Right renal pelvis (tissue), 4 donors: ENCODE measurements at regions not wholly inside any gene's neighbourhood (a gene's known extent, or its start where the extent isn't known, plus 50 kb on each side); places are given as distances from the start of the nearest gene placed in this dataset.

Experiments used
- DNase-seq, 4 donors: peaks; one replicate each; pipeline ENCODE4 v3.0.0-alpha.2; 2013; ENCODE audit warnings: low read depth in 4 of 4, low spot score in 3 of 4, missing footprints in 1 of 4

GRCh38 chr12:19044430-19044829 is 85.1 kb upstream of the PLEKHA5 start:
- no peak for DNase-seq

GRCh38 chr12:19044891-19045290 is 84.6 kb upstream of the PLEKHA5 start:
- DNase-seq, result no peak

- DNase-seq, result no peak
These were observed 84.1 kb upstream of the PLEKHA5 start for GRCh38 chr12:19045426-19045825.

GRCh38 chr12:19048943-19049342 is 80.6 kb upstream of the PLEKHA5 start:
- no peak for DNase-seq

GRCh38 chr12:19052689-19053088 is 76.8 kb upstream of the PLEKHA5 start:
- no peak for DNase-seq

- DNase-seq, result no peak
These were observed 76.3 kb upstream of the PLEKHA5 start for GRCh38 chr12:19053218-19053617.

GRCh38 chr12:19054035-19054434 is 75.5 kb upstream of the PLEKHA5 start:
- DNase-seq, result no peak

- DNase-seq, result no peak
These were observed 73.9 kb upstream of the PLEKHA5 start for GRCh38 chr12:19055589-19055988.

- no peak for DNase-seq
These were observed 71.1 kb upstream of the PLEKHA5 start for GRCh38 chr12:19058235-19059021.

- DNase-seq, result no peak
These were observed 64.8 kb upstream of the PLEKHA5 start for GRCh38 chr12:19064713-19065112.

GRCh38 chr12:19065223-19065622 is 64.3 kb upstream of the PLEKHA5 start:
- DNase-seq, result no peak

- no peak for DNase-seq
These were observed 63.7 kb upstream of the PLEKHA5 start for GRCh38 chr12:19065871-19066270.

GRCh38 chr12:19066475-19067001 is 63.0 kb upstream of the PLEKHA5 start:
- DNase-seq, result no peak

- DNase-seq, result no peak
These were observed 61.4 kb upstream of the PLEKHA5 start for GRCh38 chr12:19068137-19068536.

GRCh38 chr12:19070341-19070740 is 59.2 kb upstream of the PLEKHA5 start:
- DNase-seq, result no peak

GRCh38 chr12:19074700-19075099 is 54.8 kb upstream of the PLEKHA5 start:
- no peak for DNase-seq

- DNase-seq, result no peak
These were observed 53.7 kb upstream of the PLEKHA5 start for GRCh38 chr12:19075711-19076340.
